ENCODE measurements at regions not wholly inside any gene's neighbourhood (a gene's known extent, or its start where the extent isn't known, plus 50 kb on each side); places are given as distances from the start of the nearest gene placed in this dataset.

- no peaks in the 10 kb centered on the region for H3F3A ChIP-seq (replicated peaks; ENCODE audit: insufficient read depth)
- H3K4me2 ChIP-seq: no peak overlapping the region
- CTCF ChIA-PET: interaction anchor here (0.9 to 1.1 kb wide), 2 partner anchors 72 to 186 kb away, joined by 3 read pairs; no protein-coding TSS in a partner anchor
- no peak overlapping the region for H3K9ac ChIP-seq
- H3K27ac ChIP-seq (ENCODE audit: low read depth in 2 of 2, low read length in 1 of 2): no peak overlapping the region
- H3K4me3 ChIP-seq (ENCODE audit: low read depth in 2 of 2, low read length in 1 of 2): no peak overlapping the region
- DNase-seq: peak; percentile 17
- no peaks in the 10 kb centered on the region for H3K79me2 ChIP-seq (ENCODE audit: insufficient read depth)
- peaks cover 0 to 19% of the 10 kb centered on the region in 2 experiments; a peak in 1 of 4 replicates for H3K4me1 ChIP-seq (ENCODE audit: control insufficient read depth in 1 of 2, insufficient read depth in 2 of 2, low read depth in 1 of 2, low read length in 1 of 2)
- H2AFZ ChIP-seq (ENCODE audit: low read depth): no peak overlapping the region
- TF ChIP-seq EP300 (IDR thresholded peaks at IDR 0.05; ENCODE audit: borderline replicate concordance in 1 of 2, low read depth in 1 of 2, low read length in 1 of 2): peak in 1 of 2 experiments; percentile 44; a peak in 1 of 4 replicates
- no peak for TF ChIP-seq SMC3 (IDR thresholded peaks at IDR 0.05; ENCODE audit: low read depth, low read length)
- TF ChIP-seq GATA2 (CRISPR knock-in tag; IDR thresholded peaks at IDR 0.05): peak; percentile 53
- peak; percentile 62; the same call in 1 of the 2 replicates for TF ChIP-seq RCOR1 (IDR thresholded peaks at IDR 0.05; ENCODE audit: low read length)
- H3K9me3 ChIP-seq: no peaks in the 10 kb centered on the region
- POLR2A ChIA-PET: no interaction called here
- 12% methylated on average over 4 of the region's 4 CpGs for WGBS (ENCODE audit: low lambda C conversion rate)
- no peaks in the 10 kb centered on the region for H3K9me2 ChIP-seq
- H3K27me3 ChIP-seq (ENCODE audit: insufficient read depth): no peaks in the 10 kb centered on the region
- H3K36me3 ChIP-seq (replicated peaks in 1 of 2; ENCODE audit: control insufficient read depth in 1 of 2, insufficient read depth in 2 of 2, low read length in 1 of 2): no peaks in the 10 kb centered on the region
- no peaks in the 10 kb centered on the region for H4K20me1 ChIP-seq (ENCODE audit: insufficient read depth)
Observed at GRCh38 chr5:135643881-135644766, 65.3 kb upstream of the CXCL14 start.

GRCh38 chr5:135642934-135643333 is 64.1 kb upstream of the CXCL14 start:
- H3K9me3 ChIP-seq: no peaks in the 10 kb centered on the region
- H4K20me1 ChIP-seq (ENCODE audit: insufficient read depth): no peaks in the 10 kb centered on the region
- POLR2A ChIA-PET: no interaction called here
- 61% methylated on average over 10 of the region's 10 CpGs for WGBS (ENCODE audit: low lambda C conversion rate)
- DNase-seq: no peak
- CTCF ChIA-PET: interaction anchor here (1.2 to 1.3 kb wide), 2 partner anchors 82 to 187 kb away, joined by 3 read pairs; no protein-coding TSS in a partner anchor
- no peaks in the 10 kb centered on the region for H3K36me3 ChIP-seq (replicated peaks in 1 of 2; ENCODE audit: control insufficient read depth in 1 of 2, insufficient read depth in 2 of 2, low read length in 1 of 2)
- no peak overlapping the region for H3K9ac ChIP-seq
- no peak overlapping the region for H3K27ac ChIP-seq (ENCODE audit: low read depth in 2 of 2, low read length in 1 of 2)
- H3K9me2 ChIP-seq: no peaks in the 10 kb centered on the region
- no peaks in the 10 kb centered on the region for H3K79me2 ChIP-seq (ENCODE audit: insufficient read depth)
- H2AFZ ChIP-seq (ENCODE audit: low read depth): no peak overlapping the region
- H3F3A ChIP-seq (replicated peaks; ENCODE audit: insufficient read depth): no peaks in the 10 kb centered on the region
- H3K4me2 ChIP-seq: no peak overlapping the region
- H3K4me1 ChIP-seq (ENCODE audit: control insufficient read depth in 1 of 2, insufficient read depth in 2 of 2, low read depth in 1 of 2, low read length in 1 of 2): peaks cover 0 to 19% of the 10 kb centered on the region in 2 experiments; a peak in 1 of 4 replicates
- no peaks in the 10 kb centered on the region for H3K27me3 ChIP-seq (ENCODE audit: insufficient read depth)
- H3K4me3 ChIP-seq (ENCODE audit: low read depth in 2 of 2, low read length in 1 of 2): no peak overlapping the region
- TF ChIP-seq POLR2AphosphoS5 (IDR thresholded peaks at IDR 0.05; ENCODE audit: low read depth, low read length) (no peak), RAD21 (IDR thresholded peaks at IDR 0.05; ENCODE audit: low read length) (no peak), ZBTB33 (IDR thresholded peaks at IDR 0.05; ENCODE audit: borderline replicate concordance, low read depth) (no peak), MAX (IDR thresholded peaks at IDR 0.05; ENCODE audit: low read depth) (no peak), EZH2phosphoT487 (IDR thresholded peaks at IDR 0.05; ENCODE audit: borderline replicate concordance, low read depth) (no peak), RFX5 (IDR thresholded peaks at IDR 0.05; ENCODE audit: low read length) (no peak), GABPA (IDR thresholded peaks at IDR 0.05; ENCODE audit: low read depth) (no peak), MXI1 (IDR thresholded peaks at IDR 0.05; ENCODE audit: low read depth, low read length) (no peak), FOXM1 (IDR thresholded peaks at IDR 0.05; ENCODE audit: low read depth) (no peak), TEAD4 (IDR thresholded peaks at IDR 0.05; ENCODE audit: borderline replicate concordance, insufficient read depth) (no peak), CTCF (IDR thresholded peaks at IDR 0.05) (no peak), MEF2A (IDR thresholded peaks at IDR 0.05; ENCODE audit: borderline replicate concordance, low read depth) (no peak), NRF1 (IDR thresholded peaks at IDR 0.05; ENCODE audit: low read depth, low read length) (no peak), FOSL2 (IDR thresholded peaks at IDR 0.05; ENCODE audit: borderline replicate concordance, low read depth) (no peak), IRF3 (IDR thresholded peaks at IDR 0.05; ENCODE audit: low read depth, low read length) (no peak), RCOR1 (IDR thresholded peaks at IDR 0.05; ENCODE audit: low read length) (no peak), TAF1 (IDR thresholded peaks at IDR 0.05; ENCODE audit: borderline replicate concordance, low read depth, low read length) (no peak), FOXJ3 (CRISPR knock-in tag; IDR thresholded peaks at IDR 0.05) (no peak)
